ENCODE measurements at regions not wholly inside any gene's neighbourhood (a gene's known extent, or its start where the extent isn't known, plus 50 kb on each side); places are given as distances from the start of the nearest gene placed in this dataset.

DNA sequence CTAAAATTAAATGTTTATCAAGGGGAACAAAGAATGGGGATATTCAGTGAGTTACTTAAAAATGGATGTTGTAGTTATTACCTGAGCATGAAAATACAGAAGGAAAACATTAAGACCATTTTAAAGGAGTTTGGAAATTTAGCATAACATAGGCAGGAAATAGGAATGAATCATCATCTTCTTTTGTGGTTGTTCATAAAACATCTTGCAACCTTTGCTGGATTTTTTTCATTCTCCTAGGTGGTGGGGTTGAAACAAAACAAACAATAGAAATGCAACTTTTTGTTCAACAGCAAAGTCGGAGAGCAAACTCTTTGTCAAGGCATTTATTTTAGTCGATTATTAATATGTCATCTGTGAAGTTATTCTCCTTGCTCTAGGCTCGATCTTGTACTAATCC, 275.1 kb downstream of the IPO8 start:
- TF ChIP-seq POLR2A (IDR thresholded peaks at IDR 0.05): no peak
- TF ChIP-seq, protein P1, sequence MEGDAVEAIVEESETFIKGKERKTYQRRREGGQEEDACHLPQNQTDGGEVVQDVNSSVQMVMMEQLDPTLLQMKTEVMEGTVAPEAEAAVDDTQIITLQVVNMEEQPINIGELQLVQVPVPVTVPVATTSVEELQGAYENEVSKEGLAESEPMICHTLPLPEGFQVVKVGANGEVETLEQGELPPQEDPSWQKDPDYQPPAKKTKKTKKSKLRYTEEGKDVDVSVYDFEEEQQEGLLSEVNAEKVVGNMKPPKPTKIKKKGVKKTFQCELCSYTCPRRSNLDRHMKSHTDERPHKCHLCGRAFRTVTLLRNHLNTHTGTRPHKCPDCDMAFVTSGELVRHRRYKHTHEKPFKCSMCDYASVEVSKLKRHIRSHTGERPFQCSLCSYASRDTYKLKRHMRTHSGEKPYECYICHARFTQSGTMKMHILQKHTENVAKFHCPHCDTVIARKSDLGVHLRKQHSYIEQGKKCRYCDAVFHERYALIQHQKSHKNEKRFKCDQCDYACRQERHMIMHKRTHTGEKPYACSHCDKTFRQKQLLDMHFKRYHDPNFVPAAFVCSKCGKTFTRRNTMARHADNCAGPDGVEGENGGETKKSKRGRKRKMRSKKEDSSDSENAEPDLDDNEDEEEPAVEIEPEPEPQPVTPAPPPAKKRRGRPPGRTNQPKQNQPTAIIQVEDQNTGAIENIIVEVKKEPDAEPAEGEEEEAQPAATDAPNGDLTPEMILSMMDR (IDR thresholded peaks at IDR 0.05 in 8 of 11, conservative IDR thresholded peaks at IDR 0.05 in 3 of 11): no peak
- TF ChIP-seq POLR2AphosphoS5 (IDR thresholded peaks at IDR 0.05): no peak

Measured in spleen (tissue), 7 donors.